A549 (cell line): ENCODE measurements at regions not wholly inside any gene's neighbourhood (a gene's known extent, or its start where the extent isn't known, plus 50 kb on each side); places are given as distances from the start of the nearest gene placed in this dataset.

Experiments used
- ATAC-seq, 2 experiments: fragments of 200-7000 bp in 1 of 2; fragments of >200 bp in 1 of 2; cut with Nextera tagmentation in 1 of 2; cut with Tn5 transposase in 1 of 2; 3 replicates each; pipeline versions ENCODE4 v1.8.0 to v1.9.1; 2018 to 2020; ENCODE audit warnings: mild to moderate bottlenecking in 1 of 2, moderate library complexity in 1 of 2
- CTCF ChIA-PET: fragments of 300-600 bp; sonication (Branson Sonifier 250); formaldehyde crosslinking; extraction: SDS; loops from one replicate; lab custom pipeline; 2021; ENCODE audit warnings: antibody characterized with exemption, inconsistent platforms; lab: Yijun Ruan, JAX
- POLR2A ChIA-PET: fragments of 350-600 bp; formaldehyde crosslinking; extraction: SDS; loops from one replicate; lab custom pipeline; 2021; ENCODE audit warnings: antibody characterized with exemption, inconsistent platforms; lab: Yijun Ruan, JAX
- DNase-seq, 2 experiments: peaks; one replicate each; pipeline versions ENCODE4 v3.0.0 to v3.0.0-alpha.2; 2011 to 2016; ENCODE audit warnings: low read depth in 1 of 2, low spot score in 1 of 2
- FAIRE-seq: peaks from 2 replicates; lab custom pipeline; 2011; peaks lifted over from hg19 to GRCh38; lab: Jason Lieb, UNC
- H3K27ac ChIP-seq, 2 experiments: fragments of >200 bp; sonication (Bioruptor Twin); formaldehyde crosslinking; 3 replicates each; pipeline ENCODE4 v1.5.1; 2016 to 2017
- H3K4me1 ChIP-seq: fragments of >200 bp; sonication (Bioruptor Twin); formaldehyde crosslinking; 3 replicates; pipeline ENCODE4 v1.6.1; 2016
- H3K4me2 ChIP-seq: fragments of >200 bp; sonication (Bioruptor Twin); formaldehyde crosslinking; 3 replicates; pipeline ENCODE4 v1.6.1; 2016
- H3K4me3 ChIP-seq: fragments of >200 bp; sonication (Bioruptor Twin); formaldehyde crosslinking; 3 replicates; pipeline ENCODE4 v1.5.1; 2016
- H3K9me3 ChIP-seq: fragments of >200 bp; sonication (Bioruptor Twin); formaldehyde crosslinking; 3 replicates; pipeline ENCODE4 v1.6.1; 2016
- CEBPB ChIP-seq, 2 experiments: fragments of >200 bp in 1 of 2; sonication (Bioruptor Twin) in 1 of 2; formaldehyde crosslinking in 1 of 2; IDR thresholded peaks; 2 replicates each; pipeline ENCODE4 v1.6.1; 2012 to 2016
- CHD2 ChIP-seq: fragments of 150-350 bp; IDR thresholded peaks from 2 replicates; pipeline ENCODE4 v1.6.1; 2014; ENCODE audit warnings: low read length; ENCODE audit not compliant: partially characterized antibody
- EHMT2 ChIP-seq: fragments of 200-600 bp; sonication (generic); IDR thresholded peaks from 2 replicates; pipeline ENCODE4 v1.6.1; 2016; ENCODE audit warnings: antibody characterized with exemption, low read depth, mild to moderate bottlenecking, moderate library complexity
- FOSB ChIP-seq: fragments of 250-450 bp; sonication (Bioruptor Pico); IDR thresholded peaks from 2 replicates; pipeline ENCODE4 v1.5.0; 2020; ENCODE audit warnings: mild to moderate bottlenecking, moderate library complexity
- FOSL2 ChIP-seq, 2 experiments: fragments of 450-650 bp in 1 of 2; fragments of >200 bp in 1 of 2; sonication (Bioruptor Twin) in 1 of 2; formaldehyde crosslinking; IDR thresholded peaks; 2 replicates each; pipeline versions ENCODE4 v1.5.0 to v1.6.1; 2016 to 2020; ENCODE audit warnings: mild to moderate bottlenecking in 1 of 2, moderate library complexity in 1 of 2
- FOXS1 ChIP-seq: fragments of 250-450 bp; sonication (Bioruptor Pico); IDR thresholded peaks from 2 replicates; pipeline ENCODE4 v1.5.0; 2020; ENCODE audit warnings: mild to moderate bottlenecking, moderate library complexity
- GATA3 ChIP-seq: IDR thresholded peaks from 2 replicates; pipeline ENCODE4 v1.6.1; 2012; ENCODE audit warnings: borderline replicate concordance
- HEYL ChIP-seq: fragments of 250-450 bp; sonication (Bioruptor Pico); IDR thresholded peaks from 2 replicates; pipeline ENCODE4 v1.8.0; 2021; ENCODE audit warnings: mild to moderate bottlenecking, moderate library complexity
- HOXB13 ChIP-seq: fragments of 250-450 bp; sonication (Bioruptor Pico); IDR thresholded peaks from 2 replicates; pipeline ENCODE4 v1.5.0; 2020; ENCODE audit warnings: low read depth, mild to moderate bottlenecking, moderate library complexity
- KDM1A ChIP-seq: fragments of 200-600 bp; sonication (generic); IDR thresholded peaks from 2 replicates; pipeline ENCODE4 v1.6.1; 2016; ENCODE audit warnings: low read depth, mild to moderate bottlenecking
- KDM5A ChIP-seq: fragments of 200-600 bp; sonication (generic); IDR thresholded peaks from 2 replicates; pipeline ENCODE4 v1.6.1; 2016; ENCODE audit warnings: antibody characterized with exemption, mild to moderate bottlenecking
- NPAS2 ChIP-seq: fragments of 250-450 bp; sonication (Bioruptor Pico); IDR thresholded peaks from 2 replicates; pipeline ENCODE4 v1.8.0; 2022; ENCODE audit warnings: mild to moderate bottlenecking, moderate library complexity, borderline replicate concordance
- RCOR1 ChIP-seq: fragments of 150-350 bp; IDR thresholded peaks from 2 replicates; pipeline ENCODE4 v1.6.1; 2014; ENCODE audit warnings: antibody characterized with exemption, low read length, low read depth
- WGBS: methylation state at CpG from one replicate; pipeline ENCODE4 v1.1.6; 2017; ENCODE audit errors: missing lambda C conversion rate; 5-methylcytosine and 5-hydroxymethylcytosine counted together
- TF ChIP-seq, protein P1 (sequence below): fragments of 250-450 bp; sonication (Bioruptor Pico); IDR thresholded peaks from 2 replicates; pipeline ENCODE4 v1.5.0; 2021; ENCODE audit warnings: mild to moderate bottlenecking, moderate library complexity, borderline replicate concordance
- TF ChIP-seq, protein P2 (sequence below): IDR thresholded peaks from 2 replicates; pipeline ENCODE4 v1.6.1; 2012
- TF ChIP-seq, protein P3 (sequence below): fragments of 450-650 bp; IDR thresholded peaks from 2 replicates; pipeline ENCODE4 v1.6.1; 2014; ENCODE audit warnings: antibody characterized with exemption
- TF ChIP-seq, protein P4 (sequence below): fragments of >200 bp; sonication (Bioruptor Twin); formaldehyde crosslinking; IDR thresholded peaks from 3 replicates; pipeline ENCODE4 v1.5.1; 2016
- TF ChIP-seq, protein P5 (sequence below): IDR thresholded peaks from 2 replicates; pipeline ENCODE4 v1.6.1; 2012; ENCODE audit warnings: low read depth, borderline replicate concordance
- TF ChIP-seq, protein P6 (sequence below): fragments of 250-450 bp; sonication (Bioruptor Pico); IDR thresholded peaks from 2 replicates; pipeline ENCODE4 v1.5.0; 2020; ENCODE audit warnings: low read depth, mild to moderate bottlenecking, moderate library complexity

DNA sequence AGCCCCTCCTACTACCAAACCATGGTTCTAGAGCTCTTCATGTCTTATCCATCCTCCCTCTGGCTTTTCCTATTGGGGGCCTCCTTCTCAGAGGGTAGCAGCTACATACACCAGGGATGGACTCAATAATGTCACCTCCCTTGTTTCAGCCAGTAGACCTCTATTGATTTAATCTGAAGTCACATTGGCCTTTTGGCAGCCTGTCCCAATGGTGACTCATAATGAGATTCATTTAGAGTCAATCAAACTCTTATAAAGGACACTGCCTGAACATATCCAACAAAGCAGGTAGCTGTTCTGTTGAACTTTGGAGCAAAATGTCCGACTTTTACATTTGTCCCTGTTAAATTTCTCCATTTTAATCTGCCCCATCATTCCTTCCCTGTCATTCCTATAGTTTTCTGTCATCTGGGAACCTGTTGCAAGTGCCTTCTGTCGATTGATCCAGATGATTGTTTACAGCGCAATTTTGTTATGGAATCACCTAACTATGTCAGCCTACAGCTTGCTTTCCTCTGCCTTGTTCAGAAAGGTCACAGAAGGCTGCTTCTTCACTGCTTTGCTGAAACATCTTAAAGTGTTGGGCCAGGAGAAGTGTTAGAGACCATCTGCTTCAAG is 105.9 kb downstream of the ETS2 start:
- ChIA-PET POLR2A (no interaction called here), CTCF (no interaction called here)
- Histone ChIP-seq H3K27ac (peak overlapping the region; percentile 75 to 78; a peak in 5 of 6 replicates), H3K4me3 (no peak overlapping the region), H3K4me1 (peaks cover 50% of the 10 kb centered on the region), H3K9me3 (no peaks in the 10 kb centered on the region)
- 86% methylated on average over 3 of the region's 3 CpGs for WGBS
- TF ChIP-seq KDM1A (0 out of 2 replicates have a peak, but pooled peaks have one; percentile 25), FOSL2 (IDR thresholded peaks at IDR 0.05) (no peak), FOSL2 (CRISPR knock-in tag; IDR thresholded peaks at IDR 0.05) (peak; percentile 26; the same call in 1 of the 2 replicates), HEYL (no peak)
- TF ChIP-seq, protein P1, sequence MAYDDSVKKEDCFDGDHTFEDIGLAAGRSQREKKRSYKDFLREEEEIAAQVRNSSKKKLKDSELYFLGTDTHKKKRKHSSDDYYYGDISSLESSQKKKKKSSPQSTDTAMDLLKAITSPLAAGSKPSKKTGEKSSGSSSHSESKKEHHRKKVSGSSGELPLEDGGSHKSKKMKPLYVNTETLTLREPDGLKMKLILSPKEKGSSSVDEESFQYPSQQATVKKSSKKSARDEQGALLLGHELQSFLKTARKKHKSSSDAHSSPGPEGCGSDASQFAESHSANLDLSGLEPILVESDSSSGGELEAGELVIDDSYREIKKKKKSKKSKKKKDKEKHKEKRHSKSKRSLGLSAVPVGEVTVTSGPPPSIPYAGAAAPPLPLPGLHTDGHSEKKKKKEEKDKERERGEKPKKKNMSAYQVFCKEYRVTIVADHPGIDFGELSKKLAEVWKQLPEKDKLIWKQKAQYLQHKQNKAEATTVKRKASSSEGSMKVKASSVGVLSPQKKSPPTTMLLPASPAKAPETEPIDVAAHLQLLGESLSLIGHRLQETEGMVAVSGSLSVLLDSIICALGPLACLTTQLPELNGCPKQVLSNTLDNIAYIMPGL (CRISPR knock-in tag): no peak
- TF ChIP-seq, all 56 proteins: peak for 2
- no peak for DNase-seq
- peak overlapping the region; percentile 28; the same call in 2 of the 3 replicates for H3K4me2 ChIP-seq
- ATAC-seq: no peak
- no peak for FAIRE-seq

DNA sequence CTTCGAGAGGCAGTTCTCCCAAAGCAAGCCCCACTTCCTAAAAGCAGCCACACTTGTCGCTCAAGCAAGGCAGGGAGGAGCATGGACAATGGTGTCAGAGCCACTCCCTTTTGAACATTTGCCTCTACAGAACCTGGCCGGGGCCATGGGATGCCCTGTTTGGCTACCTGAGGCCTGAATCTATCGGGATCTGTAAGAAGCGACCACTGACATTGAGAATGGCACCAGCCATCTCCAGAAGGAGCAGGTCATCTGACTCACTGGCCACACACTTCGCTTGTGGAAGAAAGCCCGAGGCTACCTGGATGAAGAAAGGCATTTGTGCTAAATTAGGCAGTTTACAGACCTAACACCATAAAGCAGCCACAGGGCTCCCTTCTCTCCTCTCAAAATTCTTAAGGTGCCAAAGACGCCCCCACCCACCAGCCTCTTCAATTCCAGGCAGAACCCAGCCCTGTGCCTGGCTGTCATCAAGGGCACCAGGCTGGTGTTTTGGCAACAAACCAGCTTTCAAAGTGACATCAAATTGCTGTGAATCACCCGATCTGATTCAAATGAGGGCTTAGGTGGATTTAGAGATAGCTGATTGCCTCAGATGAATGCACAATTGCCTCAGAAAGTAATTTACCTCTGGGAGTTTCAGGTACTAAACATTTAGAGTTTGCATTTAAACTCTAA is 104.8 kb downstream of the ETS2 start:
- ATAC-seq (no peak), DNase-seq (peak in 1 of 2 experiments; percentile 49), FAIRE-seq (no peak)
- Histone ChIP-seq H3K4me2 (peak overlapping the region; percentile 28), H3K9me3 (no peaks in the 10 kb centered on the region), H3K4me1 (peaks cover 51% of the 10 kb centered on the region), H3K4me3 (no peak overlapping the region), H3K27ac (peak overlapping the region; percentile 75 to 78; a peak in 5 of 6 replicates)
- WGBS: 64% methylated on average over 8 of the region's 9 CpGs
- TF ChIP-seq, protein P2, sequence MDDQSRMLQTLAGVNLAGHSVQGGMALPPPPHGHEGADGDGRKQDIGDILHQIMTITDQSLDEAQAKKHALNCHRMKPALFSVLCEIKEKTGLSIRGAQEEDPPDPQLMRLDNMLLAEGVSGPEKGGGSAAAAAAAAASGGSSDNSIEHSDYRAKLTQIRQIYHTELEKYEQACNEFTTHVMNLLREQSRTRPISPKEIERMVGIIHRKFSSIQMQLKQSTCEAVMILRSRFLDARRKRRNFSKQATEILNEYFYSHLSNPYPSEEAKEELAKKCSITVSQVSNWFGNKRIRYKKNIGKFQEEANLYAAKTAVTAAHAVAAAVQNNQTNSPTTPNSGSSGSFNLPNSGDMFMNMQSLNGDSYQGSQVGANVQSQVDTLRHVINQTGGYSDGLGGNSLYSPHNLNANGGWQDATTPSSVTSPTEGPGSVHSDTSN: no peak
- no peak for TF ChIP-seq EHMT2
- TF ChIP-seq HOXB13 (CRISPR knock-in tag): no peak
- TF ChIP-seq RCOR1: no peak
- TF ChIP-seq, protein P1 (CRISPR knock-in tag): no peak
- TF ChIP-seq FOXS1 (CRISPR knock-in tag): no peak
- TF ChIP-seq NPAS2 (CRISPR knock-in tag): no peak
- TF ChIP-seq KDM5A: no peak
- no peak for TF ChIP-seq CHD2
- no peak for TF ChIP-seq GATA3
- TF ChIP-seq, protein P3, sequence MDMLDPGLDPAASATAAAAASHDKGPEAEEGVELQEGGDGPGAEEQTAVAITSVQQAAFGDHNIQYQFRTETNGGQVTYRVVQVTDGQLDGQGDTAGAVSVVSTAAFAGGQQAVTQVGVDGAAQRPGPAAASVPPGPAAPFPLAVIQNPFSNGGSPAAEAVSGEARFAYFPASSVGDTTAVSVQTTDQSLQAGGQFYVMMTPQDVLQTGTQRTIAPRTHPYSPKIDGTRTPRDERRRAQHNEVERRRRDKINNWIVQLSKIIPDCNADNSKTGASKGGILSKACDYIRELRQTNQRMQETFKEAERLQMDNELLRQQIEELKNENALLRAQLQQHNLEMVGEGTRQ: no peak
- TF ChIP-seq, protein P4, sequence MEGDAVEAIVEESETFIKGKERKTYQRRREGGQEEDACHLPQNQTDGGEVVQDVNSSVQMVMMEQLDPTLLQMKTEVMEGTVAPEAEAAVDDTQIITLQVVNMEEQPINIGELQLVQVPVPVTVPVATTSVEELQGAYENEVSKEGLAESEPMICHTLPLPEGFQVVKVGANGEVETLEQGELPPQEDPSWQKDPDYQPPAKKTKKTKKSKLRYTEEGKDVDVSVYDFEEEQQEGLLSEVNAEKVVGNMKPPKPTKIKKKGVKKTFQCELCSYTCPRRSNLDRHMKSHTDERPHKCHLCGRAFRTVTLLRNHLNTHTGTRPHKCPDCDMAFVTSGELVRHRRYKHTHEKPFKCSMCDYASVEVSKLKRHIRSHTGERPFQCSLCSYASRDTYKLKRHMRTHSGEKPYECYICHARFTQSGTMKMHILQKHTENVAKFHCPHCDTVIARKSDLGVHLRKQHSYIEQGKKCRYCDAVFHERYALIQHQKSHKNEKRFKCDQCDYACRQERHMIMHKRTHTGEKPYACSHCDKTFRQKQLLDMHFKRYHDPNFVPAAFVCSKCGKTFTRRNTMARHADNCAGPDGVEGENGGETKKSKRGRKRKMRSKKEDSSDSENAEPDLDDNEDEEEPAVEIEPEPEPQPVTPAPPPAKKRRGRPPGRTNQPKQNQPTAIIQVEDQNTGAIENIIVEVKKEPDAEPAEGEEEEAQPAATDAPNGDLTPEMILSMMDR: no peak
- TF ChIP-seq, protein P5, sequence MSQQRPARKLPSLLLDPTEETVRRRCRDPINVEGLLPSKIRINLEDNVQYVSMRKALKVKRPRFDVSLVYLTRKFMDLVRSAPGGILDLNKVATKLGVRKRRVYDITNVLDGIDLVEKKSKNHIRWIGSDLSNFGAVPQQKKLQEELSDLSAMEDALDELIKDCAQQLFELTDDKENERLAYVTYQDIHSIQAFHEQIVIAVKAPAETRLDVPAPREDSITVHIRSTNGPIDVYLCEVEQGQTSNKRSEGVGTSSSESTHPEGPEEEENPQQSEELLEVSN: no peak
- TF ChIP-seq, protein P6, sequence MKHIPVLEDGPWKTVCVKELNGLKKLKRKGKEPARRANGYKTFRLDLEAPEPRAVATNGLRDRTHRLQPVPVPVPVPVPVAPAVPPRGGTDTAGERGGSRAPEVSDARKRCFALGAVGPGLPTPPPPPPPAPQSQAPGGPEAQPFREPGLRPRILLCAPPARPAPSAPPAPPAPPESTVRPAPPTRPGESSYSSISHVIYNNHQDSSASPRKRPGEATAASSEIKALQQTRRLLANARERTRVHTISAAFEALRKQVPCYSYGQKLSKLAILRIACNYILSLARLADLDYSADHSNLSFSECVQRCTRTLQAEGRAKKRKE: no peak
- no peak for TF ChIP-seq FOSL2 (IDR thresholded peaks at IDR 0.05)
- no peak for TF ChIP-seq FOSL2 (CRISPR knock-in tag; IDR thresholded peaks at IDR 0.05)
- no peak for TF ChIP-seq FOSB
- TF ChIP-seq CEBPB (IDR thresholded peaks at IDR 0.05): no peak
- ChIA-PET CTCF (no interaction called here), POLR2A (interaction anchor here (1.1 kb wide), 1 partner anchor 103 kb away, joined by 4 read pairs; no protein-coding TSS in a partner anchor)
